WERI-Rb-1 (cell line): ENCODE measurements at regions not wholly inside any gene's neighbourhood (a gene's known extent, or its start where the extent isn't known, plus 50 kb on each side); places are given as distances from the start of the nearest gene placed in this dataset.

ENCODE experiments used
- DNase-seq: peaks from one replicate; pipeline ENCODE4 v3.0.0-alpha.2; 2020
- H3K27ac ChIP-seq: fragments of 250-450 bp; sonication (Bioruptor Pico); 2 replicates; pipeline ENCODE4 v1.5.1; 2020; ENCODE audit warnings: mild to moderate bottlenecking, moderate library complexity
- H3K27me3 ChIP-seq: fragments of 250-450 bp; sonication (Bioruptor Pico); 2 replicates; pipeline ENCODE4 v1.5.1; 2021; ENCODE audit warnings: mild to moderate bottlenecking, low read depth, moderate library complexity; ENCODE audit not compliant: insufficient read depth, severe bottlenecking
- H3K36me3 ChIP-seq: fragments of 250-450 bp; sonication (Bioruptor Pico); 2 replicates; pipeline ENCODE4 v1.5.1; 2020; ENCODE audit warnings: mild to moderate bottlenecking, moderate library complexity
- H3K4me3 ChIP-seq: 2 replicates; pipeline ENCODE4 v1.5.1; 2011; ENCODE audit warnings: low read depth, mild to moderate bottlenecking, control low read depth, low read length
- H3K9me3 ChIP-seq: fragments of 250-450 bp; sonication (Bioruptor Pico); 2 replicates; pipeline ENCODE4 v1.5.1; 2021; ENCODE audit warnings: mild to moderate bottlenecking, moderate library complexity; ENCODE audit not compliant: severe bottlenecking
- TF ChIP-seq, protein P1 (sequence below): IDR thresholded peaks from 2 replicates; pipeline ENCODE4 v1.5.1; 2011; ENCODE audit warnings: low read depth, mild to moderate bottlenecking, control low read depth, inconsistent platforms, low read length

DNA sequence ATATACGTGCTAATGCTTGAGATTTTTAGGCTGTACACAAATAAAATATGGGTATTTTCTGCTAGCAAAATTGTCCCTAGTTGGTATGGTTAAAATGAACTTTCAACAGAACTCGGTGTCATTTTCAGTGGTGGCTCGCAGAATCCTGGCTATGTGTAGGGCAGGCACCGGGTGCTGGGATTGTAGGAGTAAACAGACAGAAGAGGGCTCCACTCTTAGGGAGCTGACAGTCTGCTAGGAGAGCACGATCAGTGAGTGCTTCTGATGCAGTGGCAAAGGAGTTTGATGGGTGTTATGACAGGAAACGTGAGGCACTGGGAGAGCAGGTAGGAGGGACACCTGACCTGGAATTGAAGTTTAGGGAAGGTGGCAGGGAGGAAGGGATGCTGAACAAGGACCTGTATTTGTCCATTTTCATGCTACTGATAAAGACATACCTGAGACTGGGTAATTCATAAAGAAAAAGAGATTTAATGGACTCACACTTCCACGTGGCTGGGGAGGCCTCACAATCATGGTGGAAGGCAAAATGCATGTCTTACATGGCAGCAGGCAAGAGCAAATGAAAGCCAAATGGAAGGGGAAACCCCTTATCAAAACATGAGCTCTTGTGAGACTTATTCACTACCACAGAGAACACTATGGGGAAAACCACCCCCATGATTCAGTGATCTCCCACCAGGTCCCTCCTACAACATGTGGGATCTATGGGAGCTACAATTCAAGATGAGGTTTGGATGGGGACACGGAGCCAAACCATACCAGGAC, 105.4 kb upstream of the LCLAT1 start:
- no peak overlapping the region for H3K27ac ChIP-seq
- DNase-seq: no peak
- TF ChIP-seq, protein P1, sequence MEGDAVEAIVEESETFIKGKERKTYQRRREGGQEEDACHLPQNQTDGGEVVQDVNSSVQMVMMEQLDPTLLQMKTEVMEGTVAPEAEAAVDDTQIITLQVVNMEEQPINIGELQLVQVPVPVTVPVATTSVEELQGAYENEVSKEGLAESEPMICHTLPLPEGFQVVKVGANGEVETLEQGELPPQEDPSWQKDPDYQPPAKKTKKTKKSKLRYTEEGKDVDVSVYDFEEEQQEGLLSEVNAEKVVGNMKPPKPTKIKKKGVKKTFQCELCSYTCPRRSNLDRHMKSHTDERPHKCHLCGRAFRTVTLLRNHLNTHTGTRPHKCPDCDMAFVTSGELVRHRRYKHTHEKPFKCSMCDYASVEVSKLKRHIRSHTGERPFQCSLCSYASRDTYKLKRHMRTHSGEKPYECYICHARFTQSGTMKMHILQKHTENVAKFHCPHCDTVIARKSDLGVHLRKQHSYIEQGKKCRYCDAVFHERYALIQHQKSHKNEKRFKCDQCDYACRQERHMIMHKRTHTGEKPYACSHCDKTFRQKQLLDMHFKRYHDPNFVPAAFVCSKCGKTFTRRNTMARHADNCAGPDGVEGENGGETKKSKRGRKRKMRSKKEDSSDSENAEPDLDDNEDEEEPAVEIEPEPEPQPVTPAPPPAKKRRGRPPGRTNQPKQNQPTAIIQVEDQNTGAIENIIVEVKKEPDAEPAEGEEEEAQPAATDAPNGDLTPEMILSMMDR: 0 out of 2 replicates have a peak, but pooled peaks have one; percentile 6

DNA sequence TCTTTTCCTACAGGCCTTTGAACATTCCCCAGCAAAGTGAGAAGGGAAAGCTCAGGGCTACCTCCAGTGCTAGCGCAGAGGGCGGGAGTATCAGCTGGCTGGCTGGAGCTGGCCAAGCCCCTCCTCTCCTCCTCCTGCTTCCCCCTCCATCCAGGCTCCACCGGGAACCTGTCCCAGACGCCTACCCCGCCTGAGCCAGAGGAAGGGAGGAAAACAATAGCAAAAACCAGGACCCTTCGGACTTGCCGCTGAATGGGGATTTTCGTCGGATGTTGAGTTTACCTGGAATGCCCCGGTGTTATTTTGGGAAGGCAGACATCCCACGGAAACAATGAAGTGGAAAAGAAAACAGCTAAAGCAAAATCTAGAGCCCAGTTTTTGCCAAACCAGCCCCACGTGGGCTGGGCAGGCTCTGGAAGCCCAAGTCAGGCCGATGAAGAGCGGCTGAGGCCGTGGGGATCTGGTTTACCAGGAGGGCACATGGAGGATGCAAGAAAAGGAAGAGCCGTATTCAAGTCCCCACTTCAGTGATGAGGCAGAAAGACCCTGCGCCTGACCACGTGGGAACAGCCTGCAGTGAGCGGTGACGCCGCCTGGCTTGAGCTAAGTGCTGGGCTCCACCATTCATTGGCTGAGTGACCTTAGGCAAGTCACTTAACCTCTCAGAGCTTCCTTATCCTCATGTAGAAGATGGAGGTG, 100.4 kb upstream of the LCLAT1 start:
- no peak for DNase-seq
- Histone ChIP-seq H3K27me3 (no peaks in the 10 kb centered on the region), H3K4me3 (no peak overlapping the region), H3K36me3 (no peaks in the 10 kb centered on the region), H3K9me3 (peaks cover 3% of the 10 kb centered on the region), H3K27ac (no peak overlapping the region)
- TF ChIP-seq, protein P1: no peak

More for the DNA sequence above, 105.4 kb upstream of the LCLAT1 start:
- Histone ChIP-seq H3K4me3 (no peak overlapping the region), H3K36me3 (no peaks in the 10 kb centered on the region), H3K9me3 (peaks cover 6% of the 10 kb centered on the region), H3K27me3 (no peaks in the 10 kb centered on the region)

DNA sequence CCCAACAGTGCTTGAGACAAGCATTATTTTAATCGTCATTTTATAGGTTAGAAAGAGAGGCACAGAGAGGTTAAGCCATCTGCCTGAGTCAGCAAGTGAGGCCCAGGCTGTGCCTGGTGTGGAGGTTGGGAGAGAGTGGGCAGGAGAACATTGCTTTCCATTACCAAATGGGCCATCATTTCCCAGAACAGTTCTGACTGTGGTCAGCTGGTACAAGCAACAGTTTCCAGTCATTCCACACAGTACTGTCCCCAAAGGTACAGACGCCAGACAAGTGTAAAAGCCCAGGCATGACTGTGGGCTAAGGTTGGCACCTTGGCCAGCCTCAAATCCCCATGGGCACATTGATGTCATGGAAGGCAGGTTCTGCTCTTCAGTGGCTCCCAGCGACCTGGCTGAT, 98.2 kb upstream of the LCLAT1 start:
- TF ChIP-seq, protein P1: no peak
- Histone ChIP-seq H3K9me3 (no peaks in the 10 kb centered on the region), H3K27me3 (no peaks in the 10 kb centered on the region), H3K27ac (no peak overlapping the region), H3K4me3 (no peak overlapping the region), H3K36me3 (no peaks in the 10 kb centered on the region)
- no peak for DNase-seq

DNA sequence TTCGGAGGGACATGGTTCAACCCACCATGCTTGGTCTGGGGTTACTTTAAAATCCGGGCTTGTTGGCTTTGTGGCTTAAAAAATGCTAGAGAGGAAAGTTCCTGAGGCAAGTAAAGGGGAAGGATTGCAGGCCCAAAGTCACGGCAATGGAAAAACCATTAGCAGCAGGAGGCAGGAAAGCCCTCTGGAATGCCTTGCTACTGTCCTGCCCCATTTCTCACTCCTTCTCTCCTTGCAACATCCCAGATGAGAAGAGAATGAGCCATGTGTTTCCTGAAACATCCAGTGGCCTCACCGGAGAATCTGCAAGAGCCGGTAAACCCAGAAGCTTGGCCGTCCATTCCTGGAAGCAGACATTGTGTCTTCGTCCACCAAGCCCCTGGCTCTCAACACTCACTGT, 97.4 kb upstream of the LCLAT1 start:
- Histone ChIP-seq H3K27ac (no peak overlapping the region), H3K9me3 (no peaks in the 10 kb centered on the region), H3K36me3 (no peaks in the 10 kb centered on the region), H3K27me3 (no peaks in the 10 kb centered on the region), H3K4me3 (no peak overlapping the region)
- TF ChIP-seq, protein P1: no peak
- DNase-seq: no peak

- Histone ChIP-seq H3K27me3 (no peaks in the 10 kb centered on the region), H3K27ac (no peak overlapping the region), H3K36me3 (no peaks in the 10 kb centered on the region), H3K9me3 (no peaks in the 10 kb centered on the region), H3K4me3 (no peak overlapping the region)
- TF ChIP-seq, protein P1: no peak
- no peak for DNase-seq
Measured at GRCh38 chr2:30351116-30351515, 95.9 kb upstream of the LCLAT1 start.
